GM19395 (cell line): ENCODE measurements at regions not wholly inside any gene's neighbourhood (a gene's known extent, or its start where the extent isn't known, plus 50 kb on each side); places are given as distances from the start of the nearest gene placed in this dataset.
"Not testable (repeated sequence)": the region's sequence is repeated elsewhere in the genome, so short reads cannot be mapped to it uniquely, and the experiment has no call there.

Experiments used
- ATAC-seq: cut with Tn5 transposase; IDR thresholded peaks from one replicate; pipeline ENCODE4 v1.9.1; 2021; ENCODE audit warnings: mild to moderate bottlenecking, moderate library complexity; ENCODE audit not compliant: unreplicated experiment

DNA sequence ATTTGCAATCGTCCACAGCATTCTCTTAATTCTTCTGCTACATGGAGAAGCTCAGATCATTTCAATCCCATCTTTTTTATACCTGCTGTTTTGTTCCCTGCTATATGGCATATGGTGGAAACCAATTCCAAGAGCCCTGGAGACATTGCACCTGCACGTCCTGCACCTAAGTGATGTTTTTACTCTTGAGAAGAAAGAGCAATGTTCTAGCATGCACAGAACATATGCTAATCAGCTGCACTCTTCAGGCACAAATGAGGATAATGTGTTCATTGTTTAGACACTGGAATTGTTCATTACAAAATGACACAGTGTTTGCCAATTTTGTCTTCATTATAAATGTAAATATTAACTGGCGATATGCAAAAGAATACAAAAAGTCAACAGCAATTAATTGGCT lies 935.8 kb downstream of the TLE4 start:
- no peak for ATAC-seq

DNA sequence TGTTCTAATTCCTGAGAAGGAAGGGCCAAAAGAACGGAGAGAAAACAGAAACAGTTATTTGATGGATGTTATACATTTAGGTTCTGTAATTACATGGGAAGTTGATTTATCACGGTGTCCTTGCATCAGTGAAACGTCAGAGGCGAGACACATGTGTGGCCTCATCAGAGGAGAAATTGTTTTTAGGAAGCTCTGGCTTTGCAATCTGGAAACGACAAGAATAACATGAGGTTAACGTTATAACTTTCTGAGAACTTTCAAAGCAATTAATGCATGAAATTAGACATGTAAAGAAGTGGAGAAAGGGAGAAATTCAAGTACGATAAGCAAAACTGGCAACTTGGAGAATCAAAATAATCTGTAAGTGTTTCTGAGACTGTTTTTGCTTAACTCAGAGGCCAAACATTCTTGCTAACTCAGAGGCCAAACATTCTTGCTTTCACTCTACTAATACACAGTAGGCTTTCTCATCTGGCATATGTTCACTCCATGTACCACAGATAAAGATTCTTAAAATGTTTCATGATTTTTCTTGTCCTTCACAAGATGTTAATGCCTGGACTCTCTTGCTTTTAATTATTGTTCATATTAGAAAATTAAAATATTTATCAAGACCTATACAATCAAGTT lies 933.0 kb downstream of the TLE4 start:
- ATAC-seq = no peak

DNA sequence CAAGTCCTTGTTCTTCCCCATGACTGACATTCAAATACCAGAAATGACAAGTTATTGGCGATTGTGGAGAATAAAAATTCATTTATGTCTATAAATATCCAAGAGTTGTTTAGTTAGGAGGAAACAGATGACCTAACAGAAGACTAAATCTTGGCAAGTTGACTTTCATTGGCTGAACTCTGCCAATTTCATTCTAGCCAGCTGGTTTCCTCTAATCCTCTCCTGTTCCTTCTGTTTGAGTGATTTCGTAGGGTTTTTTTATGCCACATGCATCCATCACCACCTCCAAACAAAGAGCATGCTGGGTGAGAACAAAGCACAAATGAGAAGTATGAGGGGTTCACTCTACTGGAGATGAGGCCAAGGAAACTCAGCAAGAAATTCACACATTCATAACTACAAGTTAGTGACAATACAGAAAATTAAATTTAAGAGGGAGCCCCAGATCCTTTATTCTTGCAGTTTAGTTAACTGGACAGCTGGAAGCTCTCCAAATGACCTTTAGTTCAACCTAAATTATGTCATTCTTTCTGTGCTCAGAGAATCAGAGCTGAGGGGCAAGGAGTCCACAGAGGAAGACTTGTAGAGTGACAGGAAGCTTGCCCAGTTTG lies 932.0 kb downstream of the TLE4 start:
- no peak for ATAC-seq

DNA sequence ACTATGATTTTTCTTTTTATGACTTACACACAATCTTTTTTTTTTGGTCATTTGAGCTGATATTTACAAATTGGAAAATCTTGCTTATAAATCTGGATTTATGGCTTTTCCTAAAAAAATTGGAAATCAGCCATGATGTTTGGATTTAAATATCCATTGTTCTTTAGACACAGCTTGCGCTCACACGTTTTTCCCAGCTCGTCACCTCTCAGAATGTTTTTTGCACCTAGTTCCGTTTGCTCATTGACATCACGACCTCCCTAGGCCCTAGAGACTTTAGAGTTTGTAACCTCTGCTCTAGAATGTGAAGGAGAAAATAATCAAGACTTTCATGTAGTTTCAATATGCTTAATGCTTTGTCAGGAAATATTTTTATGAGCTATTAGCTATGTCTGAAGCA lies 930.5 kb downstream of the TLE4 start:
- no peak for ATAC-seq

DNA sequence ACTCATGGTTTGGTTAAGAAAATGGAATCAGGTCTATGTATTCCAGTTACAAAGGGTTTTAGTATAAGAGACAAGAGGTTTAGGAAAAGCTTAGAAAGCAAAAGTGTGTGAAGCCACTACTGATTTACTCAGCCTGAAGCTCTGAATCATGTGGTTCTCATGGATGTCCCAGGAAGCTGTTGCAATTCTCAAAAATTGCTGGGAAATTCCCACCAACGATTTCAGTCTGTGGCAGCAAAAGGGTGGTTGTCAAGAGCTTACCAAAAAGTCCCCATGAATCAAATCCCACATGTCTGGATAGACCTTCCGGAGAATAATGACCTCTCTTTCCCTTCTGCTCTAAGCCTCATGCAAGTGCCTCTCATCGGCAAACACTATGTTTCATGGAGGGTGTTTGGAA lies 929.9 kb downstream of the TLE4 start:
- no peak for ATAC-seq

DNA sequence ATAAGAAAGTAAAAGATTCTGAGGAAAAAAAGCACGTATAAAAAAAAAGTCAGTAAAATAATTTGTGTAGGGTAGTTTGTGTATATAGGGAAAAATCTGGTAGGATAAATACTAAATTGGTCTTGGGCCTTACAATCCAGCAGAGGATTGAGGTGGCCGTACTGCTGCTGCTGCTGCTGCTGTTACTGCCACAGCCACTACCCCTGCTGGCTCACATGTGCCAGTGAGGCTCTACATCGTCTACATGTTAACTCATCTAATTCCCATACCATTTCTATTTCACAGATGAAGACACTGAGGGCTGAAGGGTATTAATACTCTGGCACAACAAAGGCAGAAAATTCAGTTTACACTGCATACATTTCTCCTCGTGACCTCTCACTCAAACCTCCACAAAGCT lies 928.5 kb downstream of the TLE4 start:
- no peak for ATAC-seq

DNA sequence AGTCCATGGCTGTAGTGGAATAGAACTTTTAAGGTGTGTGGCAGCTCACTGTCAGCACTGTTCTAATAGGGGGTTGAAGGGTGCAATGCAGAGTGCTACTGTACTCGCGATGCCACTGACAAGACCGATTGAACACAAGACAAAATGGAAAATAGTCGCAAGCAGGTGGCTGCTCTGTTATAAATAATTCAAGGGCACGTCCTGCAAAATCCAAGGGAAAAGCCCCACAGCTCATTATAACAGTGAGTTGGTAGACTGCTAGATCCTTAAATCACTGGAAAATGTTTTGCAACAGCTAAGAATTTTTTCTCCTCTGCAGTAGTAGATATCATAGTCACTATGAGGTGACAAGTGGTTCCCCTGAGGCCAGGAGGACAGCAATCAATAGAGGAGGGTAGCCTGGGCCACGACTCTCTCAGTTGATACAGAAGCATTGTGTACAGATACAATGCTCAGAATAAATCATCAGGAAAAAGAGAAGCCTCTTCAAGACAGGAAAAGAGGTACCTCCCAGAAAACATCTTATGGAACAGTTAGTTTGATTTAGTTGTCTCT lies 926.3 kb downstream of the TLE4 start:
- ATAC-seq = no peak

DNA sequence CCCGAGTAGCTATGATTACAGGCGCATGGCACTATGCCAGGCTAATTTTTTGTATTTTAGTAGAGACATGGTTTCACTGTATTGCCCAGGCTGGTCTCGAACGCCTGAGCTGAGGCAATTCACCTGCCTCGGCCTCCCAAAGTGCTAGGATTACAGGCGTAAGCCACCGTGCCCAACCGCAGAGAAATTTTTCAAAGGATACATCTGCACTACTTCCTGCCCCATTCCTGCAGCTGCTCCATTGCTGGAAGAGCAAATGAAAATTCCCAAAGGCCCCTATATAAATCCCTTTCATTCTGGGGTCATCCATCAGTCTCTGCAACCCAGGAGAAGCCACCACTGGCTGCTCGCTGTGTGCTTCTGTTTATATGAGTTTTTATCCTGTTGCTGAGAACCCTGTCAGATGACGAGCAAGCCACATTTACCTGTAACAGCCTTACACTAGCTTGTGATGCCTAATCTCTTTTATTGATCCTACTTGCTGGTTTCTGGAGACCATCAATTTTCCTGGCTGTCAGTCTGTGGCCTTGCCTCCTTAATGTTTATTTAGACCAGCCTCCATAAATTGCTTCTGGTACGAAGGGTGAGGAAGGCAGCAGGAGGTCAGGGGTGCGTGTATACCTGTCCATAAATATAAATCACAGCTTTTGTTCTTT lies 925.3 kb downstream of the TLE4 start:
- ATAC-seq = no peak

DNA sequence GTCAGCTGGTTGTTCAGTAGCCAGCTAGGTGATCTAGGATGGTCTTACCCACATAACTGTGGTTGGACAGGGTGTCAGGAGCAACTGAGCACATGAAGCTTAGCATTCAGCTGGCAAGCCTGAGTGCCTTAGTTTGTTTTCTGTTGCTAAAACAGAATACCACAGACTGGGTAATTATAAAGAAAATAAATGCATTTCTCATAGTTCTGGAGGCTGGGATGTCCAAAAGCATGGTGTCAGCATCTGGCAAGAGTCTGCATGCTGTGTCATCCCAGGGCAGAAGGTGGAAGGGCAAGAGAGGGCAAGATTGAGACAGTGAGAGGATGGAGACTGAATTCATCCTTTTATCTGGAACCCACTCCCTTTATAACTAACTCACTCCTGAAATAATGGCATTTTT lies 921.5 kb downstream of the TLE4 start:
- ATAC-seq = no peak

DNA sequence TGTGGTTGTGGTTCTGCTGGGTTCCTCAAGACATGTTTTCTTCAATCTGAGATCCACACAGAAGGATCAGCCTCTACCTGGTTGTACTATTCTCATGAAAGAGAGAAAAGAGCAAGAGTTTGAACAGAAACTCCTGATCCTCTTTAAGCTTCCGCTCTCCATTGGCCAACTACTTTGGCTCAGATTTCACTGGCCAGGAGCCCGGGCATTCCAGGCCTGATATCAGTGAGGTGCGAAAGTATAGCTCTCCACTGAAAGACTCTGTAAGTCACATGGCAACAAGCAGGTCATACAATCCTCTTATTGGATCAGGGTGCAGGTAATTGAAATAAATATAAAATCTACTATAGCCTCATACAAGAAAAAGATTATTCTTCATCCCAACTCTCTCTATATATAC lies 920.5 kb downstream of the TLE4 start:
- no peak for ATAC-seq

DNA sequence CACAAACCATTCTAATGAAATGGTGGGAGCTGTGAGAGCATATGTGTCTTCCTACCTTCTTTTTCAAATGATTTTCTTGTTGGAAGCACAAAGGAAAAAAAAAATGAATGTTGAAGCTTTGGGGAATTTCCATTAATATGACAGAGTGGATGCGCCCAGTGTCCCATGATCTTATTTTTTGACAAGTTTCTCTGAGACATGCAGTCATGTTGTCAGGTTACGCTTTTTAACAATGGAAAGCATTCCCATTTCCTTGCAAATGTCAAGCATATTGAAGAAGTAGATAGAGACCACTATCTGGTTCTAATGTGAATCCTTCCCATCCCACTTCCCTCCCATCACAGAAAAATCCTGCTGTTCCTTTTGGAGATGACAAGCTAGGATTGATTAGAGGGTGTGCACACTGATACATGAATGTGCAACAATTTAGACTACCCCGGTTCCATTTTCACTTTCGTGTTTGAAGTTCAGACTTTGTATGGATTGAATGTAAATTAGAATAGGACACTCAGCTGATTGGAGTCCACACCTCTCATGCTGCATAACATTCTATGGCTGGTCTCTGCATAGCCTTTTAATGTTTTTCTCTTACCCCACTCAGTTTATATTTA lies 919.4 kb downstream of the TLE4 start:
- no peak for ATAC-seq

DNA sequence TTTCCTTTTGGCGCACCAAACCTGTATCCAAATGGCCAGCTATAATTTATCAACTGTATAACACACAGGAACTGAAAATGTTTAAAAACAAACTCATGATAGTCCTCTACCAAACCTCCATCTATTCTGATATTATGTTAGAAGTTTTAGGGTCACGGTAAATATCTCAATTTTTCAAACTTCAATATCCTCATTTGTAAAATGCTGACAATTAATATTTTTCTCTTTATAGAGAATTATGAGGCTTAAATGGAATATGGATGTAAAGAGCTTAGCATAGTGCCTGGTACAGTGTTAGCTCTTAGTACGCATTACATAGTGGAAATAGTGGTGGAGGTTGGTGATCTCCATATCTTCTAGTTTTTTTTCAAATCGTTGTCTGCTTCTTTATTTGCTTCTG lies 917.6 kb downstream of the TLE4 start:
- no peak for ATAC-seq

DNA sequence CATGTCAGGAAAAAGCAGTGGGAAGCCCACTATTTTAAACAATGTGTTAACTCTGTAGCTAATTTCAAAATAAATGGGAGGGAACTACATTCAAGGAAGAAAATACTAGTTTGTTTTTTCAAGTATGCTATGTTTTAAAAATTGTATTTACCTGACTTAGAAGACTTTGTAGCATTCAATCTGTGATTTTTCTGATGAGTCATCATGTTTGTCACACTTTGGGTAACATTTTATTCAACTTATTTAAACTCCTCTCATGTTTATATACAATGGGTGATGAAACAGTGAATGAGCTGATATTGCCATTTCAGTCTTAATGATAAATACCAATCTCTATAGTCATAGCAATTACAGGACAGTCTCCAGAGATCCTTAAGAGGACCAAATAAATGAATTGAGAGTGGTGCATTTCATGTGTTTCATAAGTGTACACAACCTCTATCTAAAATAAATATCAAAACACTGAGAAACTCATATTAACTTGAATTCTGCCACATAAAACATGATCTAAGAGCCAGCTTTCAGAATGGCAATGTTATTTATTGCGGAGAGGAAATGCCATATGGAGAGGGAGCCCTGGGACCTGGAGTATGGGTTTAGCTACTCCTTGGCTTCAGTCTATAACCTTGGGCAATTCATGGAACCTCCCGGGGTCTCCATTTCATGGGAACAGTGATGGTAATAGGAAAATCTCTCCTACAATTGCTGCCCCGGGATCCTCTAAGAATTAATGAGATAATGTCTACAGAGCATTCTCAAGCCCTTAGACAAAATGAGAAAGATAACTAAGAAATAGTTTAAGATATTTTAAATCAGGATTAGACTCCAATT lies 913.9 kb downstream of the TLE4 start:
- no peak for ATAC-seq

DNA sequence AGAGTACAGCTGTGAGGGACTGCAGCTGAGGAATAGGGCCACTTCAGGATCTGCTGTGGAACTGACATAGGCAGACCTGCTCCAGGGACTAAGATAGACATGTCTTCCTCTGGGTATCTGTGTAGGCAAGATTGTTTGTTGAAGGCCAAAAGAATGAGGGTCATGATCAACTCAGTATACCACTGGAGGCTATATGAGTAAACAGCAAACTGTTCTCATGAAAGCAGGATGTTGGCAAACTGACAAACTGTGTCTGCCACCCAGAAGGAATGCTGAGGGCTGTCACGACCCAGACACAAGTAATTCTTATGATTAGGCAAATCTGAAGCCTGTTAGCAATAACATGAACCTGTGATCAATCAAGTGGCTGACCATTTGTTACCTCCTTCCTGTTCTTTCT lies 910.5 kb downstream of the TLE4 start:
- not testable (repeated sequence) for ATAC-seq

DNA sequence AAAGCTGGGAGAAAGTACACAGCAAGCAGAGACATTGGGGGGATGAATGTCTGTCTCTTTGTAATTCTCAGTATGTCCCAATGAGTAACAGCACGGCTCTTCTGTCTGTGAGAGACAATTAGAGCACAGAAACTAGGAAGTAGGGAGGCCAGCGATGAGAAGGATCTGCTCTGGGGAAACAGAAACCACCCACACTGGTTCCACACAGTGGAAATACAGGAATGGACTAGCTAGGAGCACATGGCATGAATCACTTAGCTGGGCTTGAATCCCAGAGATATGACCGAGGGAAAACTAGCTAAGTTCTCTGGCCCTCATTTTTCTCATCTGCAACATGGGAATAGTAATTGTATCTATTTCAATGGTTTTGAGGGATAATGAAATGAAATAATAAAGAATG lies 895.9 kb downstream of the TLE4 start:
- ATAC-seq = no peak

DNA sequence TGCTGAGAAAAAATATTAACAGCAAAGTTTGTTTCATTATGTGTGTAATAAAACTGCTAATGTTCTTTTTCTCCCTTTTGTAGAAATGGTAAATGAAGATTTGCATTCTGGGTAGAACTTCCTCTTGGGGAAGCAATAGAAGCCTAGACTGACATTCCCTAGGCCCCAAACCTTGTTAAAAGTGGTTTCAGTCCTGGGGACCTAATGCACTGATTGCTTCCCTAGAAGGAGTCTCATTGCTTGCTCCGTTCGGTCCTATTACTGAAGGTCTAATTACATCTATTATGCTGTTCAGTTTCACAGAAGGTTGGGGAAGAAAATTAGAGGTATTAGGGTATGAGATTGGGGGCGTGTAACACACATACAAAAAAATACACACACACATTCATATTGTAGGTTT lies 893.8 kb downstream of the TLE4 start:
- ATAC-seq = no peak

DNA sequence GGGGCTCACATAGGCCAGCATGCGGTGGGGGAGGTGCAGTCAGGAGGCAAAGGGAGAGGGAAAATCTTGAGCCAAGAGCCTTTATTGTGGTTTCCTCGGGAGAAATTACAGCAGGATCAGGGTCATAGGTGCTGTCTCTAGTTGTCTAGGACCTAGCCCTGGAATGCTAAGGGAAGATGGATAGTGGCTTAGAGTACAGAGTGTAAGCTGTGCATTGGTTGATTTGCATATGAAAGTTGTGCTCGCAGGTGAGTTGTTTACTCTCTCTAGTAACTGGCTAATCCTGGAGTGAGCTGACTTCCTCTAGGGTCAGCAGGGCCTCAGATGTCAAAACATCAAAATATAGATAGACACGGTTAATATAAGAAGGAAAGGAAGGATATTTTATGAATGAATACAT lies 877.7 kb downstream of the TLE4 start:
- no peak for ATAC-seq

DNA sequence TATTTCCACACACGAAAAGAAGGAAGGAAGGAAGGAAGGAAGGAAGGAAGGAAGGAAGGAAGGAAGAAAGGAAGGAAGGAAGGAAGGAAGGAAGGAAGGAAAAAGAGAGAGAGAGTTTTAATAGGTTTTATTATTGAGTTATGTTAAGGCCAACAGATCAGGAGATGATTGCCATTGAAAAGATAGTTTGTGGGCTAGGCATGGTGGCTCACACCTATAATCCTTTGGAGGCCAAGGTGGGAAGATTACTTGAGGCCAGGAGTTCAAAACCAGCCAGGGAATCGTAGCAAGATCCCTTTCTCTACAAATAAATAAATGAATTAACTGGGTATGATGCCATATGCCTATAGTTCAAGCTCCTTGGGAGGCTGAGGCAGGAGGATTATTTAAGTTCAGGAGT lies 877.2 kb downstream of the TLE4 start:
- no peak for ATAC-seq

DNA sequence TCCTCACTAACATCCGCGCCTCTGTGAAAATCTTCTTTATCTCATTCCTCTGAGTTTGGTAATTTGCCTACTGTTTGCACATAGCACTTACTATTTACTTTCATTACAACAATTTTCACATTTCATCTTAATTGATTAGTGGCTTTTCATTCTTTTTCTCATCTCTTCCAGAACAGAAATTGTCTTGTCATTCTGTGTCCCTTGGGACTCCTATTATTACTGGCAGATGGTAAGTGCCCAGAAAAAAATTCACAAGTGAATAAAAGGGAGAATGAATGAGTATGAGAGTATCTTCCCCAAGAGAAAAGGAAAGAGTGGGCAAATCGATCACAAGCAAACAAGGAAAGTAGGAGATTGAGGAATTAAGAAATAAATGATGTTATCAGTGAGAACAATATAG lies 876.1 kb downstream of the TLE4 start:
- ATAC-seq = no peak

DNA sequence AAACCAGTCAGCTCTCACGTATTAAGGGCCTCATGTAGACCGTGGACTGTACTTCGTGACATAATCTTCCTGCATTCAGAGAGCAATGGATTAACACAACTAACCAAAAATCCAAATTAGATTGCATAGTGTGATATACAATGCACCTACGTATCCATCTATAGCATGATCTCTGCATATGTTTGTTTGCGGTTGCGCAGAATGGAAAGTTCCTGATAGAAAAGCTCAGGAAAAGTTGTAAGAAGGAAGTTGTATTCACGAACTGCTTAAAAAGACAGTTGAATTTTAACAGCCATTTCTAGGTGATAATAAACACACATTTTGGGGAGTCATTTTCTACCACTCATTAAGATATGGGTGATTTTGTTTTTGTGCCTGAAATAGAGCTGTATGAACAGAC lies 869.0 kb downstream of the TLE4 start:
- ATAC-seq = no peak

DNA sequence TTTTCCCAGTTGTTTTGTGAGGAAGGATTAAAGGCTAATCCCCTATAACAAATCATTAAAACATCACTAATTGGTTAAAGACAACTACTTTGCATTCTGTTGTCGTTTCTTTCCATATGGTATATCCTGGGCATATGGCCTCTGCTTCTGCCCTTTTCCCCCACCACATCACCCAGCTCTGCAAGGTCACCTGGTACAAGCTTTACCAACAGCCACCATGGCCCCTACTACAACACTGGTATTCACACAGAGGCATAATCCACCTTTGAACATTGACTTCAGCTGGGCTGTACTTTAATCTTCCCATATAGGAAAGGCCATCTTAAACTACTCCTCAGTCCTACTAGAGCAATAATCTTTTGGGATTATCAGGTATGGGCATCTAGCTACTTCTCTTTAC lies 866.1 kb downstream of the TLE4 start:
- ATAC-seq = no peak
